NCI-H146 treated with DMSO at 0.1 percent for 48 hours (cell line): ENCODE measurements at regions not wholly inside any gene's neighbourhood (a gene's known extent, or its start where the extent isn't known, plus 50 kb on each side); places are given as distances from the start of the nearest gene placed in this dataset.

ENCODE experiments used
- DNase-seq: peaks from one replicate; lab custom pipeline; 2025; ENCODE audit not compliant: unreplicated experiment; lab: John Stamatoyannopoulos, UW

DNA sequence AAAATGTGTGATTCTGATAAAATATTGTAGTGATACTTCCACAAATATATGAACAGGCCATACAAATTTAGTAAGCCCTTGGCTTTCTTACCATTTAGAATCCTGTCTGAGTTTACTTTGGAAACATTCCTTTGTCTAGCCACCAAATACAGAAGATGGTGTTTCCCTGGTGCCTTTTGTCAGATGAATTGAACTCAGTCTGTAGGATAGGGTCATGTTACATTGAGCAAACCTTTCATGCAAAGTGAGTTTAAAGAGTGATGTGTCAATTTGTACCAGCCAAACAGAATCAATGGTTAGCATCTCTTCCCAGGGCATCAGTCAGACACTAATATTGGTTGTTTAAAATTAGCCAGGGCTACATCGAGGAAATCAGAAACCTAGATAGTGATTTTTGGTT is 1443.4 kb downstream of the ARAP2 start:
- DNase-seq: peak; percentile 9

DNA sequence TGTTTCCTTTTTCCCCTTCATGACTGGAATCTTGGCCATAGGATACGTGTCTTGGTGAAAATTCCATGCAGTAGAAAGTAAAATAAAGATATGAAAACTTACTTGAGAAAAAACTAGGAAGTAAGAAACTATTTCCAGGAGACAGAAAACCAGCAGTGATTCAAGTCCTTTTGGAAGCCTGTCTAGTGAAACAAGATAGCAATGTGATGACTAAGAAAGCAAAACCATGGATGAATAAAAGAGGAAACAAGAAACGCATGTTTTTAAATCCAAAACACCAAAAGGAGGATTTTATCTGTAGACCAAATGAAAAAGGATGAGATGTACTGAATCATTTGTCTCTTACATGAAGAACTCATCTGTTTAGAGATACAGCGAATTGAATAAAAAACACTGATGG is 1430.0 kb downstream of the ARAP2 start:
- DNase-seq: no peak

DNA sequence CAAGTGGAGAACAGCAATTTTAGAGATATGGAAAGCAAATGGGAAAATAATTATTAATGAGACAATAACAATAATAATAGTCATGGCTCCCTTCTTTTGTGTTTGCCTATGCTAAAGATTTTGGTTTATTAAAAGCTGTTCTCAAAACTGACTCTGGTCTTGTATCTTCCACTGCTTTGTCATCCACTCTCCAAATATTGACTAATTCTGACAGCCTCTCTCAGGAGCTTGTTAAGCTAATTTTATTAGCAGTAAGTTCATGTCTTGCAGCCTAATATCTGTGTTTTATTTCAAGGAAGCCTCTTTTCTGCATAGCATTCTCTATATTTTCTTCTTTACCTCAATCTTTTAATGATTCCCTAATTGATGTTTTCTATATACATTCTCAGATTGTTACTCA is 1419.8 kb downstream of the ARAP2 start:
- no peak for DNase-seq

DNA sequence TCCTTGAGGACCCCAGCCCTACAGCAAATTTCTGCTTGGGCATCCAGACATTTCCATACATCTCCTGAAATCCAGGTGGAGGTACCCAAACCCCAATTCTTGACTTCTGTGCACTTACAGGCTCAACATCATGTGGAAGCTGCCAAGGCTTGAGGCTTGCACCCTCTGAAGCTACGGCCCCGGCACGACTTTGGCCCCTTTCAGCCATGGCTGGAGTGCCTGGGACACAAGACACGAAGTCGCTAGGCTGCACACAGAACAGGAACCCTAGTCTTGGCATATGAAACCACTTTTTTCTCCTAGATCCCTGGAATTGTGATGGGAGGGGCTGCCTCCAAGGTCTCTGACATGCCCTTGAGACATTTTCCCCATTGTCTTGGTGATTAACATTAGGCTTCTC is 1417.7 kb downstream of the ARAP2 start:
- DNase-seq: no peak

DNA sequence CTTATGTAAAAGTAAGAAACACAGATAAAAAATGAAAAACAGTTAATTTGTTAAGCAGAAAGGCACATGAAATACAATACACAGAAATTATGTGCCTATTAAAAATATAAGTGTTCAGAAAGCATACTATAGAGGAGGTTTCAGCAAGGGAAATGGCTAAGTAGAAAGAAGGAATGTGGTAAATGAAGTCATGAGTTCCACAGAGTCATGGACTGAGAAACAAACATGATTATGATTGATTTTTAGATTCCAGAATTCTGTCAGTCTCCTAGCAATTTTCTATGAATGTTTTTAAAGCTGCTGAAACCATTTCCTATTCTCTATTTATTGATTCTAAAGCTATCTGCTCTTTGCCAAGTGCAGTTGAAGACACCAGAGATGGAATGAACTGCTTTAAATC is 1398.4 kb downstream of the ARAP2 start:
- DNase-seq: no peak

DNA sequence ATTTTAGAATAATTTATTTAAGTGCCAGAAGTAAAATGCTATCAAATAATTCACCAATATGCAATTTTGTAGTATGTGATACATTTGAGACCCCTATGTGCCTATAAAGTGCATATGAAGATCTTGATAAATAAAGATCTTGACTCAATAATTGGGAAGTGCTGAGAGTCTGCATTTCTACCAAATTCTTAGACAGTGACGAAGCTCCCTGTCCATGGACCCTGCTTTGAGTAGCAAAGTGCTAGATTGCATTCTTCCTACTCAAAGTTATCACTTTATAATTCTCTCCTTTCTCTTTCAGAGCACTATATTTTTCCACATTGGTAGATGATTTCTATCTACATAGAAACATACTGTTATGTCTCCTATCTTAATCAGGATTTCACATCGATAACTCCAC is 1393.9 kb downstream of the ARAP2 start:
- no peak for DNase-seq

DNA sequence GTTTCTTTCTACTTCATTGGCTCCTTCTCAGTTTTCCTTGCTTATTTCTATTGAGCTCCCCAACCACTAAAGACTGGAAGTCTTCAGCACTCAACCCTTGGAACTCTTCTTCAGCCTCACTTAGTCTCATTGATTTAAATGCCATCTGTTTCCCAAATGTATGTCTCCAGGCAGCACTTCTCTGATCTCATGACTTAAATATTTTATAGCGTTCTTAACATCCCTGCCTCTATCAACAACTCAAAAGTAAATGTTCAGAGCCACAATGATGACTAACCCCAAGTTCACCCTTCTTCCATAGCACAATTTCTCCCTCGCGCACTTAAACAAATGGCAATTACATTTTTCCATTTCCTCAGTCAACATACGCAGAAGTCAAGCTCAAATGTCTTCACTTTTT is 1393.3 kb downstream of the ARAP2 start:
- no peak for DNase-seq

DNA sequence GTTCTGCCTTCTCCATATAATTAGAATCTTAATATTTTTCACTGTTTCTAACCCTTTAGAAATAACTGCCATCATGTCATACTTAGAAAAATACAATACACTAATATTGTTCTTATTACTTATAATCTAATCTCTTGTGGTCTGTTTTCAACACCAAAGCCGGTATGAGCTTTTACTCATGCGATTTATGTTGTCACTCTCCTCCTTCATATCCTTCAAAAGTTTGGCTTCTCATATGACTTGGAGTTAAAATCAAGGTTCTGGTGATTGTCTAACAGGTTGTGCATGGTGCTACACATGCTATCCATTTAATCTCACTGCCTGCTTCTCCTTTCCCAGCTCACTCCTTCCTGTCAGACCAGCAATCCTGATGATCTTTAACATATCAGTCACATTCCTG is 1392.9 kb downstream of the ARAP2 start:
- no peak for DNase-seq

DNA sequence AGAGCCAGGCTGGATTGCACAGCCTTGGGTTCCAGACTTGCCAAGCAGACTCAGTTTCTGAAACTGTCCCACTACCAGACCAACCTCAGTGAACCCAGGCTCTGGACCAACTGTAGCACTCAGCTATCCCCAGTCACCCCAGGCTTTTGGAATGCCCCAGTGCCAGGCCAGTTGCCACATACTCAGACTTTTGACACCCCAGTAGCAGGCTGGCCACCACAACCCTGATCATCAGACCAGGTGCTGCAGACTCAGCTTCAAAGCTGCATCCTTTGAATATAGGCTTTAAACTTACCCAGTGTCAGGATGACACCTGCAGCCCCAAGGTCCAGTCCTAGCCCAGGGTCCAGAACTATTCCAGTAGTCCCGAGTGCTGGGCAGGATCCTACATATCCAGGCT is 1389.9 kb downstream of the ARAP2 start:
- no peak for DNase-seq

DNA sequence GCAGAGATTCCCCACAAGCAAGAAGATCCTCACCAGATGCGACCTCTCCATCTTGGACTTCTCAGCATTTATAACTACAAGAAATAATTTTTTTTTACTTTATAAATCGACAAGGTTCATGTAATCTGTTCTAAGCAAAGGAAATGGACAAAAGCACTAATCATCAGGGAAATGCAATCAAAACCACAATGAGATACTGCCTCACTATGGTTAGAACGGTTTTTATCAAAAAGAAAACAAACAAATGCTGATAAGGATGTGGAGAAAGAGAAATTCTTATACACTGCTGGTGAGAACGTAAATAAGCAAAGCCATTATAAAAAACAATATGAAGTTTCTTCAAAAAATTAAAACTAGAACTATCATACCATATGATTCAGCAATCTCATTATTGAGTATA is 1382.6 kb downstream of the ARAP2 start:
- DNase-seq: no peak

DNA sequence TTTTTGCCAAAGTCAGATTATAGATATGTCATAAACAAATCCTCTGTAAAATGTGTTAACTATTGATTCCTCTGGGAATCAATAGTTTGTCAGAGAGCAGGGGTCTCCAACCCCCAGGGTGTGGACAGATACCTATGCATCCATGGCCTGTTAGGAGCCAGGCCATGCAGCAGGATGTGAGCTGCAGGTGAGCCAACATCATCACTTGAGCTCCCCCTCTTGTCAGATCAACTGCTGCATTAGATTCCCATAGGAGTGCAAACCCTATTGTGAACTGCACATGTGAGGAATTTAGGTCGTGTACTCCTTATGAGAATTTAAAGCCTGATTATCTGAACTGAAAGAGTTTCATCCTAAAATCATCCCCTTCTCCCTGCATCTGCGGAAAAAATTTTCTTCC is 1365.4 kb downstream of the ARAP2 start:
- no peak for DNase-seq

DNA sequence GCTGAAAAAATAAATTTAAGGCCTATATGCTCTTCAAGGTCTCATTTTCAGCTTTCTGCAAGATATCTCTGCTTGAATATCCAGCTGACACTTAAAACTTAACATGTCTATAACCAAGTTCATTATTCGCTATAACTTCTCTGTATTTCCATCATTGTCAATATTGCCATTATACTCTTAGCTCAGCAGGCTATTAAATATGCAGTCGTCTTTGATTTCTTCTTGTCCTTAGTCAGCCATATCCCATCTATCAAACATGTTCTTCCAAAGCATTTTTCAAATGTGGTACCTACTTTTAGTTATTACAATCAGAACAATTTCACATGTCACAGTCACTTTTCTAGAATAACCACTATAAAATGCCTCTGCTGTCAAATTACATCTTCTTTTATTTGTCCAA is 1364.1 kb downstream of the ARAP2 start:
- no peak for DNase-seq

DNA sequence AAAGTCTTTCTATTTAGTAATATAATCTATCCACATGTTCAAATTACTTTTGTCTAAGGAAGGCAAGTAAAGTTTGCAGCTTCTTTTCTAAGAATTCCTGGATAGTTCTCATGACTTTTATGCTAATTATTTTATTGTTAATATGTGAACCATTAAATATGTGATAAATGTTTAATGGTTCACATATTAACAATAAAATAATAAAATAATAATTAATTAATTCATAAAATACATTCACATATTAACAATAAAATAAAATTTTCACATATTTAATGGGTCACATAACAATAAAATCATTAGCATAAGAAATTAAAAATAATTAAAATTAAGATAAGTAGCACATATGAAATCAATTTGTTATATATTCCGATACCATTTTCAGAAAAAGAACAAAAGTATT is 1352.4 kb downstream of the ARAP2 start:
- DNase-seq: no peak

DNA sequence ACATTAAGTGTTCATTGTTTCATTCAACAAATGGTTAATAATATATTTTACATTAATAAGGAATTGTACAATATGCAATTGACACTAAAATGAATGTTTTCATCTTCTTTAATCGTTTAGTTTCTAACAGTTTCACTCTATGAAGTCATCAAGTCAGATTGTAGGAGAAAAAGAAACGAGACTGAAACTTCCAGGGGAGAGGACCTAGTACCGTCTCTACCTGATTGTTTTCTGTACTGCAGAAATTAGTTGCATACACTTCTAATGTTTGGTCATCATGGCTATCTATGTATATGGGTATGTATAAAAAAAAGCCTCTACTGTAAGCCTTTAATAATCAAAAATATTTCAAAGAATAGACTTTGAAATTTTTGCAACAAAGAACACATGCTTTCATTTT is 1350.9 kb downstream of the ARAP2 start:
- DNase-seq: no peak

DNA sequence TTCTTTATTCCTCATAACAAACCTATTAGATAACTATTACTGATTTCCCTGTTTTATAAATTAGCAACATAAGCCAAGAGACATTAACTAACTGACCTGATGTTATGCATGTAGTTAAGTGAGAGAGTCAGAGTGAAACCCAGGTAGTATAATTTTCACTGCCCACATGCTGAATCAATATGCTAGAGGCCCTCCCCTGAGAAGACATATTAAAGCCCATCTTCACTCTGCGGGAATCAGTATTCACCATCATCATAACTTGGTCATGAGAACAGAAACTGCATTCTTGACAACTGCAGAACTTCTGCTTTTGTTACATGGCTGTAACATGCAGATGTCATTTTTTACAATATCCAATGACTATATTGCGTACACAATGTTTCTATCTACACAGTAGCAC is 1324.3 kb downstream of the ARAP2 start:
- no peak for DNase-seq

DNA sequence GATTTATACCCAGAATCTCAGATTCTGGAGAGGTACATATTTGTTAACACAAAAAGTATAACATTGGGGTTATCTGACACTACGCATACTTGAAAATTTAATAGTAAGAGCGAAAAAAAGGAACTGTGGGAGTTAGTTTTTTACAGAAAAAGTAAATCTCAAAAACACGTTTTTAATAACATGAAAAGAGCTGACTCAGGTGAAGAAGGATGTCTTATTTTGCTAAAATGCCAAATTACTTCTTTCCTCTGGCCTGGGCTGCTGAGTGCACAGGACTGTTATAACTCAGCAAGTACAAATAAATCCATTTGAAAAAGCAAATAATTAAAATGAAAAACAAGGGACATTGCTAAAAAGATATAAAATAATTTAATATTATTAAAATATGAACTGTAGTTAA is 1322.9 kb downstream of the ARAP2 start:
- DNase-seq: no peak

DNA sequence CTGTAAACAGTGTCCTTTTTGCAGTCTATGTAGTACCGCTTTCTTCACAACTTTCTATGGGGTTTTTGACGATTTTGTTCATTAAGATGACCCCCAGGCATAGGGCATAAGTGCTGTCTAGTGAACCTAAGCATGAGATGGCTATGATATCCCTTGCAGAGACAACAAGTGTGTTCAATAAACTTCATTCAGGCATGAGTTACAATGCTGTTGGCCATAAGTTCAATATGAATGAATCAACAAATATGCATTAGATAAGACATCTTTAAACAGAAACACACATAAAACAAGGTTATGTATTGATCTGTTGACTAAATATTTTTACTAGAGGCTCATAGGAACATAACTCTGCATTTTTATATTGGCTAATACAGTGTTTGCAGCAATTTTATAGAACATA is 1322.0 kb downstream of the ARAP2 start:
- DNase-seq: no peak

DNA sequence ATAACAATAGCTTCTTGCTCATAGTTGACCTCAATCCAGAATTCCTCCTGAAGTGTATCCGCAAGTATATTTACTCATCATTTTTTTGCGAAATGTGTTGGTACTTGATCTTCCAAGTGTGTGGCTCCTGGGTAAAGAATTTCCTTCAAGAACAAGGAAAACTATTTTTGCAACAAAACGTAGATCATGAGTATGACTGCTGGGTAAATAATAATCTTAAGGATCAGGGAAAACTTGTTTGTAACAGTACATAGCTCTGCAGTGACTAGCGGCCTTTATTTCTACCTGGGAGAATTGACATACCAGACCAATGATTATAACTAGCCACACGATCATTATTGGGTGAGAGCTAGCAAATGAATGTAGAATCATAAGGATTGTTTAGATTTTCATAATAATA is 1311.7 kb downstream of the ARAP2 start:
- DNase-seq: no peak

DNA sequence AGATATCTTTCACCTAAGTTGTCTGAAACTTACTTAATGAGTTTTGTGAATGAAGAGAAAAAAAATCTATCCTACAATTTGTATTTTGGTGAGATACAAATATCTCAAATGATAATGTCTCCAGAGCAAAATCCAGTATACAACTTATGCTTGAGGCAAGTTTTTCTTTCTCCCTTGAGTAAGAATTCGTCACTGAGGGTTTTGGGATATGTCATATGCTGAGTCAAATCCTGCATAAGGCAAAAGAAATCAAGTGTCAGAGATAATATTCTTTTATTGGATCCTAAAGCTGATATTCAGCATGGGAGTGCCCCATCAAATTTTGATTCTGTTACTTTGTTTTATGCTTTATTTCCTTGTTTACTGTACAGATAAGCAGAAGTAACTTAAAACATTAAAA is 1308.6 kb downstream of the ARAP2 start:
- no peak for DNase-seq

DNA sequence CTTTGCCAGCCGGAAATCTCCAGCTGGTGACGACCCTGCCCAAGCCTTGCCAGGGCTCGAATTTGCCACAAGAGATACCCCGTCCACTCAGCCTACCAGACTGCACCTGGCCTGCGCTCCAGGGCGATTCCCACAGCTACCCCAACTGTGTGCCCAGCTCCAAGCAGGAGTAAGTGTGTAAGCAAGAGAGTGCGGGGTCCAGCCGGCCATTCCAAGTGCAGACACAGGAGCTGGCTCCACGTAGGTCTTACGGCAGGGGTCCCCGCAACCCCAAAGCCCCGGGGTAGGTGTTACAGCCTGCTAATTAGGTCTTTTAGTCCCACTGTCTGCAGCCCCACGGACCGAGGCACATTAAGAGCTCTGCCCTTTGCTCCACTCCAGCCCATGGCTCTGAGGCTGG is 1305.2 kb downstream of the ARAP2 start:
- no peak for DNase-seq

DNA sequence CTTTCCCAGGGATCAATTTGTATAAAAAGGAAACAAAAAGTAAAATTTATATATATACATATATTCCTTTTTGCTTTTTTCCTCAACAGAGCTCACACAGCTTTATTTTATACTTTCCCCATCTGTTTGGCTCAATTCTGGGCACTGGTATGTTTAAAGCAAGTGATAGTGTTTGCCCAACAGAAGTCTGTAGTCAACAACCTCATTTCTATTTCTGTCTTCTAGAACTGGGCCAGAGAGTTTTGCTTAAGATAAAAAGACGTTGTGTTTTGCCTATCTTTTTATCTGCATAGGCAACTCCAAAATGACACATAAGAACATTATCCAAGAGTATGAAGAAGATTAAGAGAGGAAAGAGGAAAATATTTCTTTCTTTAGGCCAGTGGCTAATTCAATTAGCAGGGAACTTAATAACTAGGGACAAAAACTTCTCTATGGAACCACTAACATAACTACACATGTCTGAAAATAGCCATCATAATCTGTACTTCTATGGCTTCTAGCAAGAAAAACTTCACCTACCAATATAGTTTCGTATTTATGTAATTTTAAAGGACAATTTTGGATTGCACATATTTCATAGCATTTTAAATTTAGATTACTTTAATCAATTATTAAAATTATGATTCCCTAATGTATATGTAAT is 1300.5 kb downstream of the ARAP2 start:
- no peak for DNase-seq

DNA sequence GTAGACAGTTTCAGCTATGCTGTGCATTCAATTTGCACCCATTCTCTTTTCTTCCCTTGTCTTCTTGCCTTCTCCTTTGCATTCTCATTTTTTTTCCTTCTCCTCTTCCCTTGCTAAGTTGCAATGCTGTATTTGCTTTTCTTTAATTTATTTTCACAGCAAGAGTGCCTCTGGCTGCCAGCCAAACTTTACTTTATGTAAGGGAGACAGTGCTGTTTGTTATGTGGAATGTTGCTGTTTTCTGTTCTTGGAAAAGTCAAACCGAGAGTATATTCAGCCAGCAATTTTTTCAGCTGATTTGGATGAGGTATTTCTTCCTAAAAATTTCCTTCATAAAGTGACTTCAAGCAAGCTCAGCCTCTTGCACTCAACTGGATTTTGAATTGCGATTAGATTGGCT is 1293.4 kb downstream of the ARAP2 start:
- peak; percentile 19 for DNase-seq

DNA sequence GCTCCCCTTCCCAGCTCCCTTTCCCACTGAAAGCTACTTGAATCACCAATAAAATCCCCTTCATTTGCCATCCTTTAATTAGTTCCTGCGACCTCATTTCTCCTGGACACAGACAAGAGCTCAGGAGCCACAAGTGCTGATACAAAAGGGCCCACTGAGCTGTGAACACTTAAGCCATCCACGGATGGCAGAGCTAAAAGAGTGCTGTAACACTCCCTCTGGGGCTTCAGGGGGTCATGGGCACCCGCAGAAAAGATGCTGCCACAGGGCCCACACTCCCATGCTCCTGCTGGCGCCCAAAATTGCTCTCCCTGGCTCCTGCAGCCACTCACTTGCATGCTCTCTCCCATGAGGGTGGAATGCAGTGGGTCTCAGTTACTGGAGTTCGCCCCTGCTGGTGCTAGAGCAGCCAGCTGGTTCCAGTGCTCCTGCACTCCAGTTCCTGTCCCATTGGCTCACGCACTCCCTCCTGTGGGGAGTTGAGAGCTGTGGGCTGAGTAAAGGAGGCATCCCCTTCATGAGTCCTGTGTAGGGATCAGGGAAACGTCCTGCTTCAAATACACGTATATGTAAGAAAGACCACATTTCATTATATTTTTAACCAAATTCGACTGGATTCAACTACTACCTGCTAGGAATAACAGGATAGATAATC is 1291.0 kb downstream of the ARAP2 start:
- DNase-seq: no peak
